Loucy (cell line): ENCODE measurements at regions not wholly inside any gene's neighbourhood (a gene's known extent, or its start where the extent isn't known, plus 50 kb on each side); places are given as distances from the start of the nearest gene placed in this dataset.

ENCODE experiments used
- CTCF ChIP-seq: fragments of 200-600 bp; sonication (generic); conservative IDR thresholded peaks from 2 replicates; pipeline ENCODE4 v1.5.1; 2014; ENCODE audit warnings: mild to moderate bottlenecking, antibody characterized with exemption, low read length
- EZH2phosphoT487 ChIP-seq: fragments of 200-600 bp; IDR thresholded peaks from 2 replicates; pipeline ENCODE4 v1.6.1; 2018; ENCODE audit warnings: antibody characterized with exemption, mild to moderate bottlenecking, moderate library complexity, borderline replicate concordance

GRCh38 chr20:53711333-53712211, 117.9 kb upstream of the ZNF217 start:
- TF ChIP-seq CTCF = no peak
- TF ChIP-seq EZH2phosphoT487 = no peak
